HPDE6-E6E7 (cell line): ENCODE measurements at regions not wholly inside any gene's neighbourhood (a gene's known extent, or its start where the extent isn't known, plus 50 kb on each side); places are given as distances from the start of the nearest gene placed in this dataset.
"Not testable (repeated sequence)": the region's sequence is repeated elsewhere in the genome, so short reads cannot be mapped to it uniquely, and the experiment has no call there.

Source experiments
- DNase-seq: peaks from one replicate; pipeline ENCODE4 v3.0.0; 2011; ENCODE audit warnings: missing footprints; ENCODE audit errors: extremely low spot score

DNA sequence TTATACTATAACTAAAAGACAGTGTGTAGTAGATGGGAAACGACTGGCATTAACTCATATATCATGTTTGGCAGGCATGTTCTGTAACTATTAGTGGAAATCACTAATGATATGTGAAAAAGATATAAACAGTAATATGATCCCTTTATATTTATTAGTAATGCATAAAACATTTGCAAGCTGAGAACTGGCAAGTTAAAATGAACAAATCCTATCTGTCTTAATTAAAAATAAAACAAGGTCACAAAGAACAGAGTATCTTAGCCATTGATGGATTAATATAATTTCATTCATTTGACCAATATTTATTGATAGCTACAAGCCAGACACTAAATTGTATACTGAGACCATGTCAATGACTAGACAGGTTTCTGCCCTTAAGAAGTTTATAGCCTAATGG, 154.5 kb downstream of the CRPPA start:
- no peak for DNase-seq

DNA sequence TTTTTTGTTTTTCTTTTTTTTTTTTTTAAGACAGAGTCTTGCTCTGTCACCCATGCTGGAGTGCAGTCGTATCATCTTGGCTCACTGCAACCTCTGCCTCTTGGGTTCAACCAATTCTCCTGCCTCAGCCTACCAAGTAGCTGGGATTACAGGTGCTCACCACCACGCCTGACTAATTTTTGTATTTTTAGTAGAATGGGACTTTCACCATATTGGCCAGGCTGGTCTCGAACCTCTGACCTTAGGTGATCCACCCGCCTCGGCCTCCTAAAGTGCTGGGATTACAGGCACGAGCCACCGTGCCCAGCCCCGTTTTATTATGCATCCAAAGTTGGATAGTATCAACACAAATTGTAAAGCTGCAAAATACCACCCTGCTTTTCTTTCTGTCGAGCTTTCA, 154.9 kb downstream of the CRPPA start:
- not testable (repeated sequence) for DNase-seq

DNA sequence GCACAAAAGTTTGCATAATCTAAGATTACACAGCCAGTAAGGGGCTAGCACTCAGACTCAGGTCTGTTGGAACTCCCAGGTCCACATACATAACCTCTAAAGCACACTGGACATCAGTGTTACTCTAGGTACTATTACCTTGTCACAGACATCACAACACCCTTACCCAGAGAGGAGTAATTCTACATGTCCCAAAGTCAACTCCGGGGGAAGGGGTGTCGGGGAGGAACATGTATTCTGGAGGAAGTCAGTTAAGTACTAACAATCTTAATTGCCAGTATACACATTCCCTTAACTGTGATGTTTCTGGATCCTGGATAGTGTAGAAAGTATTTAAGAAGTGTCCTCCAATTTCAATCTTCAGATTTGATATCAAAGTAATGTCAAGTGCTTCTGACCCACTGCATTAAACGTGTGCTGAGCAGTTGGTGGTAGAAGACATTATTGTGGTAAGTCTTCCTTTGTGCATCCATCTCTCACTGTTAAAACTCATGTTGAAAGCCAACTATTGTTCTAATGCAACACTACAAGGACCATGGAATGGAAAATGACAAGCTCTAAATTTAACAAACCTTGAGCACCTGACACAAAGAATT, 155.4 kb downstream of the CRPPA start:
- DNase-seq: no peak

DNA sequence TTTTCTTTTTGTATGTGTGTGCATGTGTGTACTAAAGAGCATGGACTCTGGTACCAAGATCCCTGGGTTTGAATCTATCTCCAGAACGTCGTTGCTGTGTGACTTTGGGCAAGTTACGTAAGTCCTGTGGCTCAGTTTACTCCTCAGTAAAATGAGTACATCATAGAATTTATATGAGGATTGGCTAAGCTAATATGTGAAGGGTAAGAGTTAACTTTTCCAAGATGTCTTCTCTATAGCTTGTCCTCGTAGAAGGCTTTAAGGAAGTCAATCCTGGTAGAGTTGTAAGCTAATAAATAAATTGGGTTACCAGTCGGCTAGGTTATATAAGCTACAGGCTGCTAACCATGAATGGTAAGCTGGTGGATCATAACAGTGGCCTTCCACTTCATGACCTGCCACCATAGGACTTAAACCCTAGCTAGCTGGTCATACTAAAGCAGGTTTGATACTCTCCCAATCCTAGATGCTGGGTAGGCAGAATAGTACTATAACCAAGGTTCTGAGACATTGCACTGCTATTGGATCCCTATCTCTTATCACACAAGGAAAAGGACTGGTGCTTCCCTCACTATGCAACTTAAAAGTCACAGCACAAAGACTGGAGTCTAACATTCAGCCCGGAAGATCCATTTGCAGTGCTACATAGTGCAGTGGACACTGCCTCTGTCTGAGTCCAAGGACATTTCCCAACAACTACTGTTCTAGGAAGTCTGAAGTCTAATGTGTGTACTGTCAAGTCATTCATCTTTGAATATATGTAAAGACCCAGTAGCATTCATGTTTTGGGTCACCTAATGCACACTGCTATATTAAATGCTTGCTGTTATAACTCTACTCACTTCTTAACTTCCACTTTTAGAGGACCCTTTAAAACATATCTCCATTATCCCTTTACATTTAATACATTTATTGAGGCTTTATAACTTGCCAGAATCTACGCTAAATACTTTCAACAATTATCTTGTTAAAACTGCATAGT, 156.2 kb downstream of the CRPPA start:
- no peak for DNase-seq

DNA sequence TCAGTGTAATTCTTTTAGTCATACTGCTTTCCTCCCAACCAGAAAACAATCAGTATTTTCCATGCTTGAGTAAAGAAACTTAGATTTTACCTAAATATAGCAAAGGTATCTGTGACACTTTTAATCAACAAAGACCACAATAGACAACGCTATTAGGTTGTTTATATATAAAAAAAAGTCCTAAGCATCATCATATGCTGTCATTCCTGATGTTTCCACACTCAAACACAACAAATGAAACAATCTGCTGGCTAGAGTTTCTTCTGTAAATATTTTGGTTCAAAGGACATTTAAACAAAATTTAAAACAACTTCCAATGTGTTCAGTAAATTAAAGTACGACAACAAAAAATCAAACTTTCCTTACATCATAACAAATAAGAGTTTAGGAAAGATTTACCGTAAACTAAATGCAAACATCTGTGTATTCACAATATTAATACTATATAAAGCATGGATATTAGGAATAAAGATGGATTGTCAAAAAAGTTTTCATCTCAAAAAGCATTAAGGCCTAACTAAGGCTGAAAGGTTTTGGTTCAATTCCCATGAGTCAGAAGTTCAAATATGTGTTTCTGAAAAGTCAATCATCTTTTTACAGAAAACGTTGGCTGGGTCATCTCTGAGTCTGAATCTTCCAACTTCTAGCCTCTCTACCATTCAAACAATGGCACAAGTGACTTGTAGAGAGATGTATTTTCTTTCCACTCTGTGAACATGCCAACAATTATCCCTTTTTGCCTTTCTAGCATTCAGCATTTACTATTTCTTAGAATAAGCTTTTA, 157.1 kb downstream of the CRPPA start:
- DNase-seq: no peak

DNA sequence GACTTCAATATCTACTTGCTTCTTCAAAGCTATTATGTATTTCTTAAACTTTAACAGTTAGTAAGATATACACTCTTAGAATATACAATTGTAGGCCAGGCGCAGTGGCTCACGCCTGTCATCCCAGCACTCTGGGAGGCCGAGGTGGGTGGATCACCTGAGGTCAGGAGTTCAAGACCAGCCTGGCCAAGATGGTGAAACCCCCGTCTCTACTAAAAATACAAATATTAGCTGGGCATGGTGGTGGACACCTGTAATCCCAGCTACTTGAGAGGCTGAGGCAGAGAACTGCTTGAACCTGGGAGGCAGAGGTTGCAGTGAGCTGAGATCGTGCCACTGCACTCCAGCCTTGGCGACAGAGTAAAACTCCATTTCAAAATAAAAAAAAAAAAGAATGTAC, 158.0 kb downstream of the CRPPA start:
- not testable (repeated sequence) for DNase-seq

DNA sequence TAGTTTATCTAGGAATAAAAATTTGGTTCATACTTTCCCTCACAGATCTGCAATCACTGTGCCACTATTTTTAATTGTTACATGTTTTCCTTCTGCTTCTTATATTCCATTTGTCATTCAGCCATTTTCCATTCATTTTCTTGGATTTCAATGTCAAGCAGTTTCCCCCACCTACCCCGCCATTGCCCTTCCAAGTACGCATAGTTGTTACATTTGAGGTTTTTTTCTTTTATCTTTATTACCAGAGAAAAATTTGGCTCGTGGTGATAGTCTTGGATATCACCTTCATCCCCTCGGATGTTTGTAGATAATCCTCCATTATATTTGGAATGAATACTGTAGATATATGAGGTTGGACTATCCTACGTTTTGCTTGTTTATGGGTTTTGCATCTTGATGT, 159.7 kb downstream of the CRPPA start:
- DNase-seq: no peak

DNA sequence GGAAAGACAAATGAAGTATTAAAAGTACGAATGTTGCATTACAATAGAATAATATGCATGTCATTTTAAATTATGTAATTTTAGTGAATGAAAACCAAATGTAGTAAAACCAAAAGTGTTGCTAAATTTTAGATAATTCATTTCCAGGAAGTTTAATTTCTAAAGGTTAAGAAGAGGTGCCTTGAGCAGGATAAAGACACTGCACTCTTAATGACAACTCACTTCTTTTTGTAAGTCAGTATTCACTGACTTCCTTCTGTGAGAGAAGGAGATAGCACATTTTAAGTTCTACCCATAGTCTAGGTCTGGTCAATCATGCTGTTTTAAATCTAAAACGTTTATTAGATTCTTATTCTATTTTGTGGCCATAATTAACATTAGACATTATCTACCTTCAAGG, 160.2 kb downstream of the CRPPA start:
- DNase-seq: no peak

DNA sequence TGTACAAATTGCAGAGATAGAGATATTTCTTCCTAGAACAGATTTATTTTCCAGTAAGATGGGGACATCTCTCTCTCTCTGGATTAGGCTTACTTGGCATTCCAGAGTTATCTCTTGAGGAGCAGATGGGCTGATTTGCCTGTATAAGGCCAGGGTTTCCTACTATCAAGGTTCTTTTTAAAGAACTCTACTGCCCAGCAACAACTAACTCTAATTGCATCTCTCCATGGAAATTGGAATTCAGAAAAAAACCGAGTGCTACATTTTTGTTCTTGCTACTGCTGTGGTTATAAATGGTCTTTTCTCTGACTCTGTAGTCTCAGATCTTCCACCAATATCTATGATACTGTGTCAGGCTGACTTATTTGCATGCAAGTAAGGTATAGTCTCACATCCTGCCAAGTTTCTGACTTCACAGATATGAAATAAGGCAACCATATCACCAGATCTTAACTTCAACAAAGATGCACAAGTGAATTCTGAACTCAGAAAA, 161.1 kb downstream of the CRPPA start:
- no peak for DNase-seq

DNA sequence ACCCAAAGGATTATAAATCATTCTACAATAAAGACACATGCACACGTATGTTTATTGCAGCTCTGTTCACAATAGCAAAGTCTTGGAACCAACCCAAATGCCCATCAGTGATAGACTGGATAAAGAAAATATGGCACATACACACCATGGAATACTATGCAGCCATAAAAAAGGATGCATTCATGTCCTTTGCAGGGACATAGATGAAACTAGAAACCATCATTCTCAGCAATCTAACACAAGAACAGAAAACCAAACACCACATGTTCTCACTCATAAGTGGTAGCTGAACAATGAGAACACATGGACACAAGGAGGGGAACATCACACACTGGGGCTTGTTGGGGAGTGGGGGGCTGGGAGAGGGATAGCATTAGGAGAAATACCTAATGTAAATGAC, 164.9 kb downstream of the CRPPA start:
- not testable (repeated sequence) for DNase-seq

DNA sequence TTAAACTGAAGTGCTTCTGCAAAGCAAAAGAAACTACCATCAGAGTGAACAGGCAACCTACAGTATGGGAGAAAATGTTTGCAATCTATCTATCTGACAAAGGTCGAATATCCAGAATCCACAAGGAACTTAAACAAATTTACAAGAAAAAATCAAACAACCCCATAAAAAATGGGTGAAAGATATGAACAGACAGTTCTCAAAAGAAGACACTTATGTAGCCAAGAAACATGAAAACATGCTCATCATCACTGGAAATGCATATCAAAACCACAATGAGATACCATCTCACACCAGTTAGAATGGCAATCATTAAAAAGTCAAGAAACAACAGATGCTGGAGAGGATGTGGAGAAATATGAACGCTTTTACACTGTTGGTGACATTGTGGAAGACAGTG, 165.4 kb downstream of the CRPPA start:
- not testable (repeated sequence) for DNase-seq

DNA sequence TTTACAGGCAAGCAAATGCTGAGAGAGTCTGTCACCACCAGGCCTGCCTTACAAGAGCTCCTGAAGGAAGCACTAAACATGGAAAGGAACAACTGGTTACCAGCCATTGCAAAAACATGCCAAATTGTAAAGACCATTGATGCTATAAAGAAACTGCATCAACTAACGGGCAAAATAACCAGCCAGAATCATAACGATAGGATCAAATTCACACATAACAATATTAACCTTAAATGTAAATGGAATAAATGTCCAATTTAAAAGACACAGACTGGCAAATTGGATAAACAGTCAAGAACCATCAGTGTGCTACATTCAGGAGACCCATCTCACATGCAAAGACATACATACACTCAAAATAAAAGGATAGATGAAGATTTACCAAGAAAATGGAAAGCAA, 170.7 kb downstream of the CRPPA start:
- not testable (repeated sequence) for DNase-seq

DNA sequence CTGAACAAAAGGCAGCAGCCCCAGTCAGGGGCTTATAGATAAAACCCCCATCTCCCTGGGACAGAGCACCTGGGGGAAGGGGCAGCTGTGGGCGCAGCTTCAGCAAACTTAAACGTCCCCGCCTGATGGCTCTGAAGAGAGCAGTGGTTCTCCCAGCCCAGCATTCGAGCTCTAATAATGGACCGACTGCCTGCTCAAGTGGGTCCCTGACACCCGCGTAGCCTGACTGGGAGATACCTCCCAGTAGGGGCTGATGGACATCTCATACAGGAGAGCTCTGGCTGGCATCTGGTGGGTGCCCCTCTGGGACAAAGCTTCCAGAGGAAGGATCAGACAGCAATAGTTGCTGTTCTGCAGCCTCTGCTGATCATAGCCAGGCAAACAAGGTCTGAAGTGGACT, 172.1 kb downstream of the CRPPA start:
- DNase-seq: not testable (repeated sequence)

DNA sequence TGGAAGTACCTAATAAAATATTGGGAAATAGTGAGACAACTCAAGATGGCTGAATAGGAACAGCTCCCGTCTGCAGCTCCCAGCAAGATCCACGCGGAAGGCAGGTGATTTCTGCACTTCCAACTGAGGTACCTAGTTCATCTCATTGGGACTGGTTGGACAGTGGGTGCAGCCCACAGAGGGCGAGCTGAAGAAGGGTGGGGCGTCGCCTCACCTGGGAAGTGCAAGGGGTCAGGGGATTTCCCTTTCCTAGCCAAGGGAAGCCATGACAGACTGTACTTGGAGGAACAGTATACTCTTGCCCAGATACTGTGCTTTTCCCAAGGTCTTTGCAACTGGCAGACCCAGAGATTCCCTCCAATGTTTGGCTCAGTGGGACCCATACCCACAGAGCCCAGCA, 172.8 kb downstream of the CRPPA start:
- not testable (repeated sequence) for DNase-seq

DNA sequence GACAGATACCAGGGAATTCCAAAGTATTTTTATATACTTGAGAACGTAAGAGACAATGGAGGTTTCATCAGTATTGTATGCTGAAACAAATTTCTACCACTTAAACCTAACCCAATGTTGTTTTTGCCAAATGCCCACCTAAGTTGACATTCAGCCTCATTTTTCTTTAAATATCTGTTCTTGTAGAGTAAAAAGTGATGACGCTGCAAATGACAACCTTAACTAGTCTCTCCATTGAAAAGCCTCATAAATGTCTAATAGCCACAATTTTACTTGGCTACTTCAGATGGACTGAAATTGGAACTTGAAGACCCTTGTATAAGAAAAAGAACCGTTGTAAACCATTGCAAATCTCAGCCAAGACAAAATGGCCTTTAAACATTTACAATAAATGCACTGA, 176.9 kb downstream of the CRPPA start:
- DNase-seq: no peak

DNA sequence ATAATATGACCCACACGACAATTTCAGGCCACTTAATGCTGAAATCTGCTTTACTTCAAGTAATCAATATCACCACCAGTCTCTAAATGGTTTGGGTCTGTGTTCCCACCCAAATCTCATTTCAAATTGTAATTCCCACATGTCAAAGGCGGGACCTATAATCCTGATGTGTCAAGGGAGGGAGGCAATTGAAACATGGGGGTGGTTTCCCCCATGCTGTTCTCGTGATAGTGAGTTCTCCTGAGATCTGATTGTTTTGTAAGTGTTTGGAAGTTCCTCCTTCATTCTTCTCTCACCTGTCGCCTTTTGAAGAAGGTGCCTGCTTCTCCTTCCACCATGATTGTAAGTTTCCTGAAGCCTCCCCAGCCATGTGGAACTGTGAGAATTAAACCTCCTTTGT, 178.4 kb downstream of the CRPPA start:
- no peak for DNase-seq

DNA sequence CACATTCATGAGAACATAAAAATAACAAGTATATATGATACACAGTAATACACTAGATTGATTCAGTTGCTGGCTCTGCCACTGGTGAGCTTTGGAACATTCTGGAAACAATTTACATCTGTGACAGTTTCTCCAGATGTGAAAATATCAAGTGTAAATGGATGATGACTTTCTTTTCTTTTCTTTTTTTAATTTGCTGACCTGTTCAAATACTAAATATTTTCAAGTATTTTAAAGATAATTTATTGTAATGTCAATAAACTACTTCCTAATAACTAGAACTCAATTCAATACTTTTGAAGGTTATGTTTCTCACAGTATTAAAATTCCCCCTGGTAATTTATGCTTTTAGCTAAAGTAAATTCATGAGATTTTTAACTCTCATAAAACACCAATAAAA, 180.3 kb downstream of the CRPPA start:
- DNase-seq: no peak

DNA sequence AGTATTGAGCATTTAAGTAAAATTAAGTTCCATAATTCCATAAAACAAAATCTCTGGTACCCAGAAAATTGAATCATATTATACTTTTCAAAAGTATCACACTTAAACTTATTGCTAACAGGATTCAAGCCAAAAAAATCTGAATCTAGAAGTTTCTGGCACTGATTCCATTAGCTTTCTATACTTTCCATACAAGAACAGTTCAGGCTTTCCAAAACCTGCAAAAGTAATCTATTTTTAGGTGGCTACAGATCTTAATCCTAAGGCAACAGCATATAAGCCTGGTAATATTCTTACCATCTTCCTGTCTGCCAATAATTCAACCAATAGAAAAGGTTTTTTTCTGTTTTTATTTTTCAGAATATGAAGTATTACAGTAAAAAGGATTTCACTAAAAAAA, 185.0 kb downstream of the CRPPA start:
- DNase-seq: no peak

DNA sequence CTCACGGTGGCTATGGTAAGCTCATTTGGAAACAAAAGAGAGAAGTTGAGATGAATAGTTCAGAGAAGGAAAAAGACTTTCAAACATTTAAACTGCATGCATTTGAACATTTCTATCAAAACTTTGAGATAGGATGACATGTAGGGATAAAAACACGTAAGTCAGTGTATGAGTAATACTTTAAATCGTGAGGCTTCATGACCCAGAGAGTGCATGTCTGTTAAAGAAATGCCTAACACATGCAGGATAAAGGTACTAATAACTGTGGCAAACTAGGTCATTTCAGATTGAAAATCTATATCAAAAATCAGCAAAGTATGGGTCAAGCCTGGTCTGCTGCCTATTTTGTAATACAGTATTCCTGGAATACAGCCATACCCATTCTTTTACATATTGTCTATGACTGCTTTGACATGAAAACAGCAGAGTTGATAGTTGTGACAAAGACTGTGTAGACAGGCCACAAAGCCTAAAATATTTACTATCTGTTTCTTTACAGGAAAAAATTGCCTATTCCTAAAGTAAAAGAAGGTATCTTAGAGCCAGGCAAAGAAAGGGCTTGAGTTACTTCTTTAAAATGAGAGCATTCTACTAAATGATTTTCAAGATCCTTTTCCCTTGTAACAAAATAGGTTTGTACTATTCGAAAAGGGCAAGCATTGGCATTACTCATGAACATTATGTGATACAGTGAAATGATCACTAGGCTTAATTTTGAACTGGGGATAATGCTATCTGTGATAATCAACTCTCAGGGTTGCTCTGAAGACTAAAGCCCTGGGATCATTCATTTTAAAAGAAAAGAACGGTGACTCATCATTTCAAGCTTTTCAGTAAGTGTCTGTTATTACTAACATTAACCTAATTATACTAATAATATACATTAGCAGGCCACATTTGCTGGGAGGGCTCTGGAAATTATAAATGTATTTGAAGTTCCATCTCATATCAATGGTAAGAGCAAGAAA, 185.9 kb downstream of the CRPPA start:
- no peak for DNase-seq

DNA sequence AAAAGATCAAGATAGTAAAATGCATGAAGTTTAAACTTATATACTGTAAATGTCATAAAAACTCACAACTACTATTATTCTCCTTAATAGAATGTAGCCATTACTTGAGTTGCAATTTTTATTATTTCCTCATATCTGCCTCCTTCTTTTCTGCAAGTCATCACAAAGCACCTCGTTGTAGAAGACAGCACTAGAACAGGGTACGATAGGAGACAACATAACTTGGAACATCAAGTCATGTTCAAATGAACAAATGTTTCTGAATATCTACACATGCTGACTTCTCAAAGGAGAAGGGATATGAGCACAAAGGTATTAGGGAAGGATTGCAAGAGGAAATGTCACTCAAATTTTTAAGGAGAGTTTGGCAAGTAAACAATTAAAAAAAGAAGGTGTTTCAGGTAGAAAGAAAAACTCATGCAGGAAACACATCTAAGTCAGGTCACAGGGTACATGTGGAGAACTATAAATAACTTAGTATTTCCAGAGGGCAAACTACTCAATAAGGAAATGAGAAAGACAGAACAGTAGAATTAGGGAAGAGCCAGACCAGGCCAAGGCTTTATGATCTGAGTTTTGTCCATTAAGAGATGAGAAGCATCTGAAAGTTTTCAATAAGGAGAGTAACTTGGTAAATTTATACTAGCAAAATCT, 186.7 kb downstream of the CRPPA start:
- no peak for DNase-seq

DNA sequence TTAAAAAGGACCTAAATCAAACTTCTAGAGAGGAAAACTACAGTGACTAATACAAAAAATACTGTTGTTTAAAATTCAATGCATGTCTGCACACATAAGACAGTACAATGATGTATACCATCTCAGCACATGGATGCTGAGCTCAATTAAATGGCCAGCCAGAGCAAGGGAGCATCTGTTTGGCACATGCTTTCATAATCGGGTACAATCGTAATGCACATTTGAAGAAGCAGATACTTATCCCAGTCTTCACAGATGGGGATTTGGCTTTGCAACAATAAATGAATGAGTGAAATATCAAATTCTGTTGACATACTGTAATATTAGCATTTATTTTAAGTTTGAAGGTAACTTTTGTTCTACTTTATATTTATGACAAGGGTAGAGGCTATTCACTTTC, 187.8 kb downstream of the CRPPA start:
- no peak for DNase-seq
